GM21723 (cell line): ENCODE measurements at regions not wholly inside any gene's neighbourhood (a gene's known extent, or its start where the extent isn't known, plus 50 kb on each side); places are given as distances from the start of the nearest gene placed in this dataset.

Experiments
- ATAC-seq: cut with Tn5 transposase; IDR thresholded peaks from one replicate; pipeline ENCODE4 v1.9.1; 2021; ENCODE audit warnings: mild to moderate bottlenecking, moderate library complexity; ENCODE audit not compliant: unreplicated experiment

GRCh38 chr3:117117188-117117936 lies 407.8 kb downstream of the TUSC7 start:
- ATAC-seq: no peak

- ATAC-seq: no peak
Observed at GRCh38 chr3:117118604-117119003, 409.0 kb downstream of the TUSC7 start.

- no peak for ATAC-seq
Observed at GRCh38 chr3:117120014-117120413, 410.4 kb downstream of the TUSC7 start.

- ATAC-seq: no peak
Observed at GRCh38 chr3:117122609-117123008, 413.0 kb downstream of the TUSC7 start.

- ATAC-seq: no peak
Observed at GRCh38 chr3:117126460-117126859, 416.9 kb downstream of the TUSC7 start.

GRCh38 chr3:117126946-117127546 lies 417.5 kb downstream of the TUSC7 start:
- ATAC-seq: no peak

GRCh38 chr3:117128133-117128532 lies 418.6 kb downstream of the TUSC7 start:
- ATAC-seq: no peak

GRCh38 chr3:117128872-117129271 lies 419.3 kb downstream of the TUSC7 start:
- no peak for ATAC-seq

- ATAC-seq: no peak
Observed at GRCh38 chr3:117129516-117129915, 419.9 kb downstream of the TUSC7 start.

GRCh38 chr3:117130222-117130621 lies 420.6 kb downstream of the TUSC7 start:
- ATAC-seq: no peak

- ATAC-seq: no peak
Observed at GRCh38 chr3:117131259-117131658, 421.7 kb downstream of the TUSC7 start.

GRCh38 chr3:117133066-117133465 lies 423.5 kb downstream of the TUSC7 start:
- ATAC-seq: no peak

GRCh38 chr3:117135207-117135606 lies 425.6 kb downstream of the TUSC7 start:
- ATAC-seq: no peak

- no peak for ATAC-seq
Observed at GRCh38 chr3:117136003-117136402, 426.4 kb downstream of the TUSC7 start.

GRCh38 chr3:117137065-117137464 lies 427.5 kb downstream of the TUSC7 start:
- no peak for ATAC-seq

GRCh38 chr3:117139681-117140080 lies 430.1 kb downstream of the TUSC7 start:
- no peak for ATAC-seq

GRCh38 chr3:117141812-117142211 lies 432.2 kb downstream of the TUSC7 start:
- no peak for ATAC-seq

- ATAC-seq: no peak
Observed at GRCh38 chr3:117144853-117145252, 435.3 kb downstream of the TUSC7 start.

- ATAC-seq: no peak
Observed at GRCh38 chr3:117145677-117146076, 436.1 kb downstream of the TUSC7 start.

GRCh38 chr3:117146571-117146970 lies 437.0 kb downstream of the TUSC7 start:
- no peak for ATAC-seq

- ATAC-seq: no peak
Observed at GRCh38 chr3:117149584-117149983, 440.0 kb downstream of the TUSC7 start.

GRCh38 chr3:117150628-117151027 lies 441.0 kb downstream of the TUSC7 start:
- ATAC-seq: no peak

- ATAC-seq: no peak
Observed at GRCh38 chr3:117160176-117160575, 450.6 kb downstream of the TUSC7 start.
